ENCODE measurements at regions not wholly inside any gene's neighbourhood (a gene's known extent, or its start where the extent isn't known, plus 50 kb on each side); places are given as distances from the start of the nearest gene placed in this dataset.

DNA sequence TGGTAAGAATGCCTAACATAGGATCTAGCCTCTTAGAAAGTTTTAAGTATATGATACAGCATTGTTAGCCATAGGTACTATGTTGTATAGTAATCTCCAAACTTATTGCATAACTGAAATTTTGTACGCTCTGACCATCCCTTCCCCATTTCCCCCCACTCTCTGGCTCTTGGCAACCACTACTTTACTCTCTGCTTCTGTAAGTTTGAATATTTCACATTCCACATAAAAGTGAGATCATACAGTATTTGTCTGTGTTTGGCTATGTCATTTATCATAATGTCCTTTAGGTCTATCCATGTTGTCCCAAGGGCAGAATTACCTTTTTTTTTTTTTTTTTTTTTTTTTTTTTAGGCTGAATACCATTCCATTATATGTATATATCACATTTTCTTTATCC is 396.9 kb downstream of the DLEU7 start:
- no peak for DNase-seq (ENCODE audit: insufficient read length, low spot score)
- TF ChIP-seq, protein P1, sequence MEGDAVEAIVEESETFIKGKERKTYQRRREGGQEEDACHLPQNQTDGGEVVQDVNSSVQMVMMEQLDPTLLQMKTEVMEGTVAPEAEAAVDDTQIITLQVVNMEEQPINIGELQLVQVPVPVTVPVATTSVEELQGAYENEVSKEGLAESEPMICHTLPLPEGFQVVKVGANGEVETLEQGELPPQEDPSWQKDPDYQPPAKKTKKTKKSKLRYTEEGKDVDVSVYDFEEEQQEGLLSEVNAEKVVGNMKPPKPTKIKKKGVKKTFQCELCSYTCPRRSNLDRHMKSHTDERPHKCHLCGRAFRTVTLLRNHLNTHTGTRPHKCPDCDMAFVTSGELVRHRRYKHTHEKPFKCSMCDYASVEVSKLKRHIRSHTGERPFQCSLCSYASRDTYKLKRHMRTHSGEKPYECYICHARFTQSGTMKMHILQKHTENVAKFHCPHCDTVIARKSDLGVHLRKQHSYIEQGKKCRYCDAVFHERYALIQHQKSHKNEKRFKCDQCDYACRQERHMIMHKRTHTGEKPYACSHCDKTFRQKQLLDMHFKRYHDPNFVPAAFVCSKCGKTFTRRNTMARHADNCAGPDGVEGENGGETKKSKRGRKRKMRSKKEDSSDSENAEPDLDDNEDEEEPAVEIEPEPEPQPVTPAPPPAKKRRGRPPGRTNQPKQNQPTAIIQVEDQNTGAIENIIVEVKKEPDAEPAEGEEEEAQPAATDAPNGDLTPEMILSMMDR (IDR thresholded peaks at IDR 0.05; ENCODE audit: insufficient read depth, missing control alignments) = no peak
- FAIRE-seq = no peak

DNA sequence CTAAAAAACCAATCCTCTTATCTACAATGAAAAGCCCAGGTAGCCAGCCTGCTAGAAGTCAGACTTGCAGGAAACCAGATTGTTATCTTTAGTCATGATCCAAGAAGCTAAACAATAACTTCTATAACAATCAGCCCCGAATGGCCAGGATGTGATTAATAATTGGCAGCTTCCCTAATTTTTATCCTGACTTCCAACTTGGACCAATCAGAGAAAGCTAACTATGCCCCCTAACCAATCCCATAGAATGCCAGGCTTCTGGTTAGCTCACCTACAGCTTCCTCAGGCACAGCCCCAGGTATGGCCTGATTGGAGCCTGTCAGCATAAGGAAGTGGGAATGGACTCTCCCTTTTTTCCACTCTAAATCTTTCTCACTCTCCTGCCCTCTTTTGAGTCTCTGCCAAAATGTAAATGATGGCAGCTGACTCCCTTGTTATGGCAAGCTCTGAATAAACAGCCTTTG is 394.9 kb downstream of the DLEU7 start:
- TF ChIP-seq, protein P1 (IDR thresholded peaks at IDR 0.05; ENCODE audit: insufficient read depth, missing control alignments) = no peak
- DNase-seq (ENCODE audit: insufficient read length, low spot score) (no peak), FAIRE-seq (no peak)

DNA sequence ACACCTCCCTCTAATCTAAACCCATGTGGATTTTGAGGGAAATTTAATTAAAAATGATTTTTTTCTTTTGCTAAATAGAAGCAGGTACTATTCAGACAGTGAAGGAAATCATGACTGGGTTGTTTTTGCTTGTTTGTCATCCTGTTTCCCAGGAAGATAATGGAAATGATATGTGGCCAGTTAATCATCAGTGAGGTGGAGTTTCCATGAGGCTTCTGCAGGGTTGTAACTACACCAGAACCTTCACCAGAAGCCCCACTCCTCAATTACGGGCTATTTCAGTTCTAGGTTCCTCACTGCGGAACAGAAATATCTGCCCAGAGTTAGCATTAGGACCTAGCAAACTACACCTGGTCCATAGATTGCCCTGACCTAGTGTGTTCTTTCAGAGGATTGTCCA is 394.0 kb downstream of the DLEU7 start:
- DNase-seq (ENCODE audit: insufficient read length, low spot score) (no peak), FAIRE-seq (no peak)
- TF ChIP-seq, protein P1 (IDR thresholded peaks at IDR 0.05; ENCODE audit: insufficient read depth, missing control alignments) = no peak

DNA sequence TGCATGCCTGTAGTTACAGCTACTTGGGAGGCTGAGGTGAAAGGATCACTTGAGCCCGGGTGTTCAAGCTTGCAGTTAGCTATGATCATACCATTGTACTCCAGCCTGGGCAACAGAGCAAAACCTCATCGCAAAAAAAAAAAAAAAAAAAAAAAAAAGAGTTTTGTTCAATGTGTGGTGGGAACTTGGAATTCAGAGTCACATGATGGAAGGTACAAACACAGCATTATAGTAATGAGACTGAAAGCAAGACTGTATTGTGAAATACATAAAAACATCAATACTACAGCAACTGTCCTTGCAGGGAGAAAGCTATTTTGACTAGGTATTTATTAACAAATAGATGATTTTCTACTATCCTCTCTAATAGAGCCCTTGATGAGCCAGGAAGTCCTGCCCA is 393.2 kb downstream of the DLEU7 start:
- TF ChIP-seq, protein P1 (IDR thresholded peaks at IDR 0.05; ENCODE audit: insufficient read depth, missing control alignments) = no peak
- DNase-seq (ENCODE audit: insufficient read length, low spot score) (no peak), FAIRE-seq (no peak)

DNA sequence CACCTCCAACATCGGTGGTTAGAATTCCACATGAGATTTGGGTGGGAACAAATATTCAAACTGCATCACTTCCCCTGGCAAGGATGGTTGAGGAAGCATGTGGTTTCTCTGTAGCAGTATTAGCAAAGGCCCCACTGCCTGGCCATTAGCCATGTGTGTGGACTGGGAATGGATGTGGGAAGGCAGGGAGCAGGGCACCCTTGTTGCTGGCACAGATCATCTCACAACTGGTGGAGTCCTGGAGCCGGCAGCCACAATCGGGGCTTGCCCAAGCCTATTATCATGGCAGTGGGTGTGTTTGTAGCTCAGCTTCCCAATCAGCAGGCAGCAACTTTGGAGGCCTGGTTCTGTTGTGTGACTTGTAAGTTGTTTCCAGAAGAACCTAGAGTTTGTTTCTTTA is 391.9 kb downstream of the DLEU7 start:
- no peak for DNase-seq (ENCODE audit: insufficient read length, low spot score)
- TF ChIP-seq, protein P1 (IDR thresholded peaks at IDR 0.05; ENCODE audit: insufficient read depth, missing control alignments) = no peak
- no peak for FAIRE-seq

DNA sequence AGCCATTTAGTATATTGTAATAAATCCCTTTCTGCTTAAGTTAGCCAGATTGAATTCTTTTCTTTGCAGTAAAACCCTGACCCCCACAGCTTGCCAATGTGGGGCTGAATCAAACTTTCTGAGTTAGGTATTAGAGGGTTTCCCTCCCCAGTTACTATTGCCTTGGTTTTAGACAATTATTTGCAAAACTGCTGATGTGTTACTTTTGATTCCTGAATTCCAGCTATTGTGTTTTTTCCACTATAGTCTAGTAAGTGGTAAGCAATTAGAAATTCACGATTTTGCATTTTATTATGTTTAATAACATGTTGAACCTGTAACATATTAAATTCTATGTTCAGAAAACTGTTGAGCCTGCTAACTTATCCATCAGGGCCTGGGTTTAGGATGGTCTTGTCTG is 391.5 kb downstream of the DLEU7 start:
- DNase-seq (ENCODE audit: insufficient read length, low spot score) (no peak), FAIRE-seq (no peak)
- TF ChIP-seq, protein P1 (IDR thresholded peaks at IDR 0.05; ENCODE audit: insufficient read depth, missing control alignments) = no peak

DNA sequence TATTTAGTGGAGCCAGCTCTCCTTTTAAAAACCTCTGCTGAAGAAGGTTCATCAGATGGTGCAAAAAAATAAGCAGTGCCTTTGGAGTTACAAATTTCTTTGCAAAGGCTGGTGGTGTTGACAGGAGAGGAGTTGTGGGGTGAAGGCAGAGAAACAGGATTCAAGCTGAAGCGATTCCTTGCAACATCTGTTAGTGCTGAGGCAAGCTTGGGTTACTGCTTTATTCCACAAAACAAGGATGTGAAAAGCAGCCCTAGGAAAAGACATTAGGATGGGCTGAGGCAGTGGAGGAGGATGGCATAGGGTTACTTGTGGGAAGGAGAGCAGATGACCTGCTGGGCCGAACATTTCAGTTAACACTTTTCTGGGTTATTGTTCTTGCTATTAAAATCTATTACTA is 390.7 kb downstream of the DLEU7 start:
- FAIRE-seq (no peak), DNase-seq (ENCODE audit: insufficient read length, low spot score) (no peak)
- TF ChIP-seq, protein P1 (IDR thresholded peaks at IDR 0.05; ENCODE audit: insufficient read depth, missing control alignments) = no peak

Measured in D721Med (cell line).